T-helper 2 cell treated with Interferon-gamma antibody and Interleukin-4, amounts not matched to agents 100 ng/mL and 5 ng/mL, for 36 hours (primary cell): ENCODE measurements at regions not wholly inside any gene's neighbourhood (a gene's known extent, or its start where the extent isn't known, plus 50 kb on each side); places are given as distances from the start of the nearest gene placed in this dataset.
"Not testable (repeated sequence)": the region's sequence is repeated elsewhere in the genome, so short reads cannot be mapped to it uniquely, and the experiment has no call there.

Source experiments
- intact Hi-C: fragments of 100-400 bp; cut with micrococcal nuclease; formaldehyde crosslinking; loops from one replicate; pipeline ENCODE4 v1.15.1; 2023

- intact Hi-C loops: no loop called here
Measured at GRCh38 chr1:96159379-96159778, 562.2 kb upstream of the PTBP2 start.

- intact Hi-C loops: no loop called here
Measured at GRCh38 chr1:96164053-96164452, 557.5 kb upstream of the PTBP2 start.

- intact Hi-C loops: no loop called here
Measured at GRCh38 chr1:96178053-96178452, 543.5 kb upstream of the PTBP2 start.

GRCh38 chr1:96183485-96183884, 538.1 kb upstream of the PTBP2 start:
- intact Hi-C loops: no loop called here

- intact Hi-C loops: no loop called here
Measured at GRCh38 chr1:96183928-96184327, 537.7 kb upstream of the PTBP2 start.

GRCh38 chr1:96185181-96185580, 536.4 kb upstream of the PTBP2 start:
- intact Hi-C loops: no loop called here

- intact Hi-C loops: no loop called here
Measured at GRCh38 chr1:96187020-96187419, 534.6 kb upstream of the PTBP2 start.

GRCh38 chr1:96191165-96191564, 530.4 kb upstream of the PTBP2 start:
- intact Hi-C loops: no loop called here

GRCh38 chr1:96206451-96206850, 515.1 kb upstream of the PTBP2 start:
- intact Hi-C loops: no loop called here

GRCh38 chr1:96207936-96208335, 513.6 kb upstream of the PTBP2 start:
- intact Hi-C loops: no loop called here

GRCh38 chr1:96208428-96208827, 513.2 kb upstream of the PTBP2 start:
- intact Hi-C loops: no loop called here

GRCh38 chr1:96210054-96210453, 511.5 kb upstream of the PTBP2 start:
- intact Hi-C loops: no loop called here

- intact Hi-C loops: no loop called here
Measured at GRCh38 chr1:96211202-96211601, 510.4 kb upstream of the PTBP2 start.

- intact Hi-C loops: no loop called here
Measured at GRCh38 chr1:96214982-96215381, 506.6 kb upstream of the PTBP2 start.

- intact Hi-C loops: no loop called here
Measured at GRCh38 chr1:96220651-96221050, 500.9 kb upstream of the PTBP2 start.

- intact Hi-C loops: no loop called here
Measured at GRCh38 chr1:96222701-96223100, 498.9 kb upstream of the PTBP2 start.

GRCh38 chr1:96224229-96224628, 497.4 kb upstream of the PTBP2 start:
- intact Hi-C loops: not testable (repeated sequence)

GRCh38 chr1:96233422-96233821, 488.2 kb upstream of the PTBP2 start:
- intact Hi-C loops: no loop called here

GRCh38 chr1:96234299-96234698, 487.3 kb upstream of the PTBP2 start:
- intact Hi-C loops: no loop called here

- intact Hi-C loops: loop anchor here (5.0 kb wide), 1 partner anchor 1816 kb away; no protein-coding TSS in a partner anchor
Measured at GRCh38 chr1:96236156-96236739, 485.3 kb upstream of the PTBP2 start.

- intact Hi-C loops: loop anchor here (5.0 kb wide), 1 partner anchor 1814 kb away; no protein-coding TSS in a partner anchor
Measured at GRCh38 chr1:96238426-96238825, 483.2 kb upstream of the PTBP2 start.

GRCh38 chr1:96240438-96240837, 481.1 kb upstream of the PTBP2 start:
- intact Hi-C loops: no loop called here

- intact Hi-C loops: no loop called here
Measured at GRCh38 chr1:96253246-96254035, 468.1 kb upstream of the PTBP2 start.
